CD4-positive, alpha-beta T cell treated with Interleukin-17A for 4 hours (primary cell): ENCODE measurements at regions not wholly inside any gene's neighbourhood (a gene's known extent, or its start where the extent isn't known, plus 50 kb on each side); places are given as distances from the start of the nearest gene placed in this dataset.

Source experiments
- DNase-seq: peaks from one replicate; pipeline ENCODE4 v3.0.0-alpha.2; 2020; ENCODE audit warnings: mixed read lengths

DNA sequence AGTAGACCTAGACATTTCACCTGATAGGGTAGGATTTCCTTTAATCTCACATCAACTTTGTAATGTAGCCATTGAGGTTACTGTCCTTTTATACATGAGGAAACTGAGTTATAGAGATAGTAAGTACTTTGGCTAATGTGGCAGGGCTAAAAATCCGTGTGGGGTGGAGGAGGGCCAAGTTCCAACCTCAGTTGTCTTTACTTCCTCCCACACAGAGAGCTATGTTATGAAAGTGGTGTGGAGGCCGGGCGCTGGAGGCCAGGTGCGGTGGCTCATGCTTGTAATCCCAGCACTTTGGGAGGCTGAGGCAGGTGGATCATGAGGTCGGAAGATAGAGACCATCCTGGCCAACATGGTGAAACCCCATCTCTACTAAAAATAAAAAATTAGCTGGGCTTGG is 173.3 kb downstream of the PALM2AKAP2 start:
- no peak for DNase-seq

GRCh38 chr9:109953813-109954497 is 174.0 kb downstream of the PALM2AKAP2 start:
- DNase-seq, result no peak

GRCh38 chr9:109956717-109957440 is 176.9 kb downstream of the PALM2AKAP2 start:
- no peak for DNase-seq

DNA sequence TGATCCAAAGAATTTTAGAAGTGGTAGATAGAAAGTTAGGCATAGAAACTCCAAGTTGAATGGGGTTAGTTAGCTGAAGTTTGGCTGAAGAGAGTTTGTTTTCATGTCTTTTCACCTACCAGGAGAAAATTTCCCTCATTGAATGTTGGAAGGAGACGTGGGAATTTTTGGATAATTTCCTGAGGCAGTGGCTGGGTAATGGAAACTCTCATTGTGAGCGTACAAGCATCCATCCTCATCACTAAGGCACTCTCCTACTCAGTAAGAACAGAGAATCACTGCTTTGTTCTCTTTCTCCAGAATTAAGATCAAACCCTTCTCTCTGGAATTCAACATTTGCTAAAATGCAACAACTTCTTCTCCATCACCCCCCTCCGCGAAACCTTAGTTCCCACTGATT is 179.7 kb downstream of the PALM2AKAP2 start:
- no peak for DNase-seq

DNA sequence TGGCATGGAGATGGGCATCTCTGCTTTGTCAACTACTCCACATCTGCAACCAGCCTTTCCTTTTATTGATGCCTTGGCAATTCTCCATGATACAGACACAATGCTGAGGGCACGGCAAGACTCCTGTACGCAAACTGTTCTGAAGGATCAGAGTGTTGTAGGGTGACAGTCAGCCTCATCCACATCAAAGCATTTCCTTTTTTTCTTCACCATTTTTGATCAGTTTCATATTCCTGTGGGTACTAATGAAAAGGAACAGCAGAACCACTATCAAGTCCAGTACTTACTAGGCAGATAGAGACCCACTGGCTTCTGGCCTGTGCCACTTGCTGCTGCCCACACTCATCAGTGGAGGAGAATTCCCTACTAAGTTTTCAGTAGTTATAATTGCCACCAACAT is 181.6 kb downstream of the PALM2AKAP2 start:
- no peak for DNase-seq

GRCh38 chr9:109962215-109962614 is 182.2 kb downstream of the PALM2AKAP2 start:
- DNase-seq, result no peak

- no peak for DNase-seq
Measured at GRCh38 chr9:109963079-109963478, 183.1 kb downstream of the PALM2AKAP2 start.

DNA sequence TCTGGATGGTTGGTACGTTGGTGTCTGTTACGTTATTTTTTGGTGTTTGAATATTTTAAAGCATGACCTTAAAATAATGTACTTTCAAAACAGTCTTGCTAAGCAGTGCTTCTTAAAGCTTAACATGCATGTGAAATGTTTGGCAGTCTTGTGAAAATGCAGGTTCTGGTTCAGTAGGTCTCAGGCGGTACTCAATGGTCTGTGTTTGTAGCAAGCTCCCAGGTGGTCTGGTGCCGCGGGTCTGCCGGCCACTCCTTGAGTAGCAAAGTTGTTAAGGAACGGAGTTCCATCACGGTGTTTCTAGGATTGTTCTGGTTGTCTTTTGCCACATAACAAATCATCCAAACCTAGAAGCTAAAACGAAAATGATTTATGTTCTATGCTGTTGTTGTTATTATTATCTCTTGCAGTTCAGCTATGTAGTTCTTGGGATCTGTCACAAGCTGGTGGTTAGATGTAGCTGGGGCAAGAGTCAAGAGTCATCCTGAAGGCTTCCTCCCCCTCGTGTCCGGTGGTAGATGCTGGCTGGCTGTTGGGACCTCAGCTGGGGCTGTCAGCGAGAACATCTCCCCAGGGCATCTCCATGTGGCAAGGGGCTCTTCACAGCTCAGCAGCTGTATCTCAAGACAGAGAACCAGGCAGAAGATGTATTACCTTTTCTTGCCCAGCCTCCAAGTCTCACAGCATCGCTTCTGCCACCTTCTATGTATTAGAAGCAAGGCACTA is 186.8 kb downstream of the PALM2AKAP2 start:
- DNase-seq, result no peak

DNA sequence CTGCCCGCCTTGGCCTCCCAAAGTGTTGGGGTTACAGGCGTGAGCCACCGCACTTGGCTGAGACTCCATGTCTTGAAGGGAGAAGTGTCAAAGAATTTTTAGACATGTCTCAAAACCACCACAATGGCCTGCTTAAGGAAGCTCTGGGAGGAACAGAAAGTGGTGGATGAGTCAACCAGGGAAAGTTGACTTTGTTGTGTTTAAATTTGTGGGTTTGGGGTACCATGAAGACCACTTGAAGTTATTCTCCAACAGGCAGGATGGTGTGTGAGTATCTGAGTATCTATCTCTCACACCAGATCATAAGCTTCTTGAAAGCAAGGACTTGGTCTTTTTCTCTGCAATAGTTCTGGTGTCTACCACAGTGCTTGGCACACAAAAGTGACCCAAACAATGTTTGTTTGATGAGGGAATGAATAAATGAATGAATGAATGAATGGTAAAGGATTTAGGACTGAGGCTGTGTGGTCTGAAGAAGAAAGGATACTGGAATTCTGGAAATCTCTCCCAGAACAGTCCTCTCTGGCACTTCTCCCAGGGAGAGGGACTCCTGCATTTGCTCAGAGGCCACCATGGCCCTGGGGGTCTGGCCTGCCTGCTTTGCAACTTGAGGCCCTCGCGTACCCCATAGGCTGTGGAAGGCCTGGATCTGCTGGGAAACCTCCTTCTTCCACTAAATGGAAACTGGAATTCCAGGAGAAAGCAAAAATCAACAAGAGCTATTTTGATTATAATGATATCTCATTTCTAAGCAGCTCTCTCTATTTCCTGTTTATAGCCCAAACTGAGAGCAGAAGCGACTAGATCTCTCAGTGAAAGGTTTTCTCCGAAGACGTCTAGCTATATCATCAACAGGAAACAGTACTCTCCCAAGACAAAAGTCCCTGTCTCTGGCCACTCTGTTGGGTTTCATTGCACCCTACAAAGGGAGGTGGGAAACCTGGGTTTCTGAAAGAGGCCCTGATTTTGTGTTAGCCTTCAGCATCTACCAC is 187.9 kb downstream of the PALM2AKAP2 start:
- peak; percentile 10 for DNase-seq

- DNase-seq, result peak; percentile 16
Measured at GRCh38 chr9:109969011-109969410, 189.0 kb downstream of the PALM2AKAP2 start.

DNA sequence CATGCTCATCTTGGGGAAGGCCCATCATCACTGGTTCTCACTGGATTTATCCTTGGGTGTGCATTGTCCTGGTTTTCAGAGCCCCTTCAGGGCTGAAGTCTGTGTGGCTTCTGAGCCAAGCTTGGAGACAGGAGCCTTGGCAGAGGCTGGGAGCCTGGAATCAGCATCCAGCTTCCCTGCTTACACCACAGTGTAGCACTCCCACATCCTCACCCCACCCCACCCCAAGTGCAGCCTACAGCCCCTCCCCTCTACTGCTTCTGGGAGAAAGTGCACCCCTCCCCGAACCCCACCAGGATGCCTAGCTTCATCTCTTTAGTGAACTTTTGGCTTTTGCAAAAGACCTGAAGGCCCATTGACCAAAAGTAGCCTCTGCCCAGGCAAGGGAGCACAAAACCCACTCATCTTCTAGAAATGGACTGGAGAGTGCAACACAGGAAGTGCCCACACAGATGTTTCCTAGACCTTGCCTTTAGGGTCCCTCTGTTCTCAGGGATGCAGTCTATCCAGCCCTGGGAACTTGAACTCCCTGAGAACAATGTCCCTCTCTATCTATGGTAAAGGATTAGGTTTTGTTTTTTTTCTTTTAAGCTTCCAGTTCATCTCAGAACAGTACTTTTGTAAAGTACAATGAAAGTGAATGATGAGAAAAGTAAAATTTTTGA is 189.7 kb downstream of the PALM2AKAP2 start:
- DNase-seq, result no peak

DNA sequence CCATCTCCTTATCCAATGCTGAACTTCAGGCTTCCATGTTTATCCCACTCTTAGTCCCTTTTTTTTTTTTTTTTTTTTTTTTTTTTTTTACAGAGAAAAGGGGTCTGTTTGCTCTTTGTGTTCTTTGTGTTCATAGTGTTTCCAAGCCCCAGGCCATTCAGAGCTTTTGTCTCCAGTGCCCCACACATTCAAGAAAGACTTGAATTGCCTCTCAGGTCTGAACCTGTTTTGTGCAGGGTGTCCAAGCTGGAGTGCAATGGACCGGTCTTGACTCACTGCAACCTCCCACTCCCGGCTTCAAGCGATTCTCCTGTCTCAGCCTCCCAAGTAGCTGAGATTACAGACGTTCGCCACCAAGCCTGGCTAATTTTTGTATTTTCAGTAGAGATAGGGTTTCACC is 191.2 kb downstream of the PALM2AKAP2 start:
- no peak for DNase-seq

DNA sequence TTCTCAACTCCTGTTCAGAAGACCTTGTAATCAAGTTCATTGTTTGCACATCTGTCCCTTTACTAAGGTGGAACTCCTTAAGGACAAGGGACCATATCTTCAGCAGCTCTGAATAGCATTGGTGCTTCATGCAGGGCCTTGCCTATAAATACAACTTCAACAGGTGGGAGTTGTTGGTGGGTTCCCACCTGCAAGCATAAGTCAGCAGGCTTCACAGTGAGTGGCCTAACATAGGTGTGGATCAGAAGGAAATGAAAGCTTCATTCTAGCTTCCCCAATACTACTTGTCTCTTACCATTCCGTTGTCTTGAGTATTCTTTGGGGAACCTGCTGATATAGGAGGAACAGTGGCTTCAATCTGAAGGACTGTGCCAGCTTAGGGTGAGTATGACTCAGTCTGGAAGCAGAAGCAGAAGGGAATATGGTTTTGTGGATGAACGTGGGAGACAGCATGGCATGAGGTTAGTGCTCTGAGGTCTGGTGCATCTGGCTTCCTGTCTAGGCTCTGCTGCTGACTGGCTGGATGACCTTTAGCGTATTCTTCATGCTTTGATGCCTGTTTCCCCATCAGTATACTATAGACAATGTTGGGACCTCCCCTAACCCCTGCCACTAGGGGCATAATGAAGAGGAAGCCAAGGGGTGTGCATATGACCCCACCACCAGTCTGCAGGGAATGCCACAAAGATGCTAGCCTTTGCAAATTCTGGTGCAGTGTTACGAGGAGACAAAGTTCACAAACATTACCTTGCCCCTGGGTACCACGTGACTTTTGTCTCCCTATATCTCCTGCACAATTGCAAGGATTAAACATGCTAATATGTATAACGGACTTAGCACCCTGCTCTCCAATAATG is 192.3 kb downstream of the PALM2AKAP2 start:
- no peak for DNase-seq

DNA sequence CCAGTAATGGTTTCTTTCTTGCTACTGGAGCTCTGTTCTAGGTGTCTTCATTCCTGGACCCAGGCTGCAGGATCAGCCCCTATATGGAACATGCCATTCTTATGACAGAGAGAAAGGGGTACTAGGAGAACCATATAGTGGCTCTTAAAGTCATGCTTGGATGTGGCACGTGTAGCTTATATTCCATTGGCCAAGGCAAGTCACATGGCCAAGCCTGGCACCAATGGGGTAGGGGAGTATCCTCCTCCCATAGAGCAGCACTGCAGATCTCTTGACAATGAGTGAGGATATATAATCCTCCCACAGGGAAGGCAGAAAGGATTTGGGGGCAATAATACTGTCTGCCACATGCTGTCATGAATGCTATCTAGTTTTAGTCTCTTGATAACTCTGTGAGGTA is 193.3 kb downstream of the PALM2AKAP2 start:
- no peak for DNase-seq

DNA sequence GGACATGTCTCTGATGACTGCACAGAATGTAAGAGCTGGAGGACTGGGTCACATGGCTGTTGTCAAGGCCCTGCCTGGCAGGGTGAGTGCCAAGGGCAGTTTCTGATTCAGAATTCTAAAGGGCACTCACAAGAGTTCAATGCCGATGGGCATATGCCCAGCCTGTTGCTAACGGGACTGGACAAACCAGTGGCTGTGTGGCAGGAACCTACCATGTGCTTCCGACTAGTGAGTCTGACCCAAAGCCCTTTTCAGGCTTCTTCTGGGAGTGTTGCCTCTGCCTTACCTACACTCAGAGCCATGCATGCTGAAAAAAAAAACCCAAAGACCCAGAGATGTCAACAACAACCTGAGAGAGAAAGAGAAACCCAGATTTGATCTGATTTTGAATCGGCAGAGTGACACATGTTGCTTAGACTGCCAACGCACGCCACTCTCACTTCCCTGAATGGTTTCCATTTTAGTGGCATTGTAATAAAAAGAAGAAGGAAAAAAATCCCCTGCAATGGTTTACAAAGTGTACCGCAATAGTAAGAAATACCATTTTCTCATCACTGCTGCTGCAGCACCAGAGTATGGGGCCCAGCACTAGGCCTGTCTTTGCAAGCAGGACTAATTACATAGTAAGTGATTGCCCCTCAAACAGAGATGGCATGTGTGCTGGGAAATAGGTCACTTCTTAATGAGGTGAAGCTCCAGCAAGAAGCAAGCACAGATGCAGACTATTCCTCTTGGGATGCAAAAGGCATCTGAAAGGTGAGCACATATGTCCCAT is 194.3 kb downstream of the PALM2AKAP2 start:
- DNase-seq, result no peak

DNA sequence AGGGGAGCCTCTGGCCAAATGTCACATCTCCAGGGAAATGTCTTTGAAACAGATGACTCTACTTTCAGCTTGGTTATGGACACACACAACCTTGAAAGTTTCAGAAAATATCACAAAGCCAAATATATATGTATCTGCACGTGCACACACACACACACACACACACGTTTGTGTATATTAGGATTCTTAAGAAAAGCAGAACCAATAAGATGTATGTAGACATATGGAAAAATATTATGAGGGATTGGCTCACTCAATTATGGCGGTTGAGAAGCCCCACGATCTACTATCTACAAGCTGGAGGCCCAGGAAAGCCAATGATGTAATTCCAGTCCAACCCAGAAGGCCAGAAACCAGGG is 194.9 kb downstream of the PALM2AKAP2 start:
- no peak for DNase-seq

GRCh38 chr9:109975574-109976295 is 195.7 kb downstream of the PALM2AKAP2 start:
- no peak for DNase-seq

- no peak for DNase-seq
Measured at GRCh38 chr9:109976303-109976702, 196.3 kb downstream of the PALM2AKAP2 start.

- DNase-seq, result no peak
Measured at GRCh38 chr9:109977521-109977920, 197.5 kb downstream of the PALM2AKAP2 start.

- DNase-seq, result no peak
Measured at GRCh38 chr9:109981091-109981490, 201.1 kb downstream of the PALM2AKAP2 start.
